ENCODE measurements at regions not wholly inside any gene's neighbourhood (a gene's known extent, or its start where the extent isn't known, plus 50 kb on each side); places are given as distances from the start of the nearest gene placed in this dataset.
"Not testable (repeated sequence)": the region's sequence is repeated elsewhere in the genome, so short reads cannot be mapped to it uniquely, and the experiment has no call there.

- TF ChIP-seq CTCF (IDR thresholded peaks at IDR 0.05; ENCODE audit: insufficient read depth, low read length, poor library complexity, severe bottlenecking): no peak
Observed at GRCh38 chr7:29657288-29657687, 93.7 kb downstream of the PRR15 start.

DNA sequence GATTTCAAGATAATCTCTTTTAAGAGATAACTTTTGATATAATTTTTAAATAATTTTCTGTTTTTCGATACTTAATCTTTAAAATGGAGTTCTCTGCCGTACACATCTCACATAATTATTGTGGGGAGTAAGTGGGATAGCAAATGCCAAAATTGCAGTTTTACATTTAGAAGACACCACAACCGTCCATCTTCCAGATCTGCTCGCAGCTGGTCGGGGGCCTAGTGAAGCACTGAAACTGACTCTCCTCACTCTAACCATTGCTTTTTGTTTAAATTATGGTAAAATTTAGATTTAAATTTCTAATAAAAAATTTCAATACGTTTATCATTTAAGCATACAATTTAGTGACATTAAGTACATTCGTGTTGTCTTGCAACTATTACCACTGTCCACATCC, 94.2 kb downstream of the PRR15 start:
- TF ChIP-seq CTCF (IDR thresholded peaks at IDR 0.05; ENCODE audit: insufficient read depth, low read length, poor library complexity, severe bottlenecking): no peak
- no peaks in the 10 kb centered on the region for H3K36me3 ChIP-seq (ENCODE audit: control insufficient read depth, insufficient read depth, low read length)
- no peaks in the 10 kb centered on the region for H3K27me3 ChIP-seq (replicated peaks; ENCODE audit: control insufficient read depth, insufficient read depth, low read length)
- no peak for DNase-seq (ENCODE audit: extremely low read depth, insufficient read length)
- no peak overlapping the region for H3K4me3 ChIP-seq (replicated peaks; ENCODE audit: low read depth, low read length)

More at GRCh38 chr7:29657288-29657687, 93.7 kb downstream of the PRR15 start:
- Histone ChIP-seq H3K4me3 (replicated peaks; ENCODE audit: low read depth, low read length) (no peak overlapping the region), H3K27me3 (replicated peaks; ENCODE audit: control insufficient read depth, insufficient read depth, low read length) (no peaks in the 10 kb centered on the region), H3K36me3 (ENCODE audit: control insufficient read depth, insufficient read depth, low read length) (no peaks in the 10 kb centered on the region)
- no peak for DNase-seq (ENCODE audit: extremely low read depth, insufficient read length)

DNA sequence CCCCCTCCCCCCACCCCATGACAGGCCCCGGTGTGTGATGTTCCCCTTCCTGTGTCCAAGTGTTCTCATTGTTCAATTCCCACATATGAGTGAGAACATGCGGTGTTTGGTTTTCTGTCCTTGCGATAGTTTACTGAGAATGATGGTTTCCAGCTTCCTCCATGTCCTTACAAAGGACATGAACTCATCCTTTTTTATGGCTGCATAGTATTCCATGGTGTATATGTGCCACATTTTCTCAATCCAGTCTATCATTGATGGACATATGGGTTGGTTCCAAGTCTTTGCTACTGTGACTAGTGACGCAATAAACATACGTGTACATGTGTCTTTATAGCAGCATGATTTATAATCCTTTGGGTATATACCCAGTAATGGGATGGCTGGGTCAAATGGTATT, 95.6 kb downstream of the PRR15 start:
- H3K4me3 ChIP-seq (replicated peaks; ENCODE audit: low read depth, low read length); H3K27me3 ChIP-seq (replicated peaks; ENCODE audit: control insufficient read depth, insufficient read depth, low read length); H3K36me3 ChIP-seq (ENCODE audit: control insufficient read depth, insufficient read depth, low read length); DNase-seq (ENCODE audit: extremely low read depth, insufficient read length): not testable (repeated sequence)

DNA sequence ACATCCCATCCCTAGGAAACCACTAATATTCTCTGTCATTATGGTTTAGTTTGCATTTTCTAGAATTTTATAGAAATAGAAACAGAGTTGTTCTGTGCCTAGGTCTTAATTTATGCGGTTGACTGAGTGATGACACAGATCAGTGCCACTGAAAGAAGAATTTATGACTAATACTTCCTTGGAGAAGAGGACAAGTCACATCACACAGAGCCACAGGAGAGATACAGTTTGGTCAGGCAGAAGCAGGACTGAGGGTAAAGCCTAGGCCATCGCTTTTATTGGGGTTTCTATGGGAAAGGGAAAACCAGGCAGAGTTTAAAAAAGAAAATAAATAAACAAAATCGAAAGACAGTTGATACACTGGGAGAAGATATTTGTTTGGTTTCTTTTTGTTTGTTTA, 99.3 kb downstream of the PRR15 start:
- not testable (repeated sequence) for H3K36me3 ChIP-seq (ENCODE audit: control insufficient read depth, insufficient read depth, low read length); DNase-seq (ENCODE audit: extremely low read depth, insufficient read length); H3K4me3 ChIP-seq (replicated peaks; ENCODE audit: low read depth, low read length); H3K27me3 ChIP-seq (replicated peaks; ENCODE audit: control insufficient read depth, insufficient read depth, low read length)

DNA sequence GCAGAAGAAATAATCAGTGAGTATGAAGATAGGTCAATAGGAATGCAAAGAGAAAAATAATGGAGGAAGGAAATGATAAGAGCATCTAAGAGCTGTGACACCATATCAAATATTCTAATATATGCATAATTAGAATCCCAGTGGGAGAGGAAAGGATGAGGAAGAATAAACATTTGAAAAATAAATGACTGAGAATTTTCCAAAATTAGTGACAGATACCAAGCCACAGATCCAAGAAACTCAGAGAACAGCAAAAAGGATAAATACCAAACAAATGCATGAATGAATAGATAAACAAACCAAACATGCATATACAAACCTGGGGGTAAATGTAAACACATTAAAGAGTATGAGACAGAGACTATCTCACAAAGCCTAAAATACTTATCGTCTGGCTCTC, 101.4 kb downstream of the PRR15 start:
- not testable (repeated sequence) for DNase-seq (ENCODE audit: extremely low read depth, insufficient read length); H3K4me3 ChIP-seq (replicated peaks; ENCODE audit: low read depth, low read length); H3K27me3 ChIP-seq (replicated peaks; ENCODE audit: control insufficient read depth, insufficient read depth, low read length); H3K36me3 ChIP-seq (ENCODE audit: control insufficient read depth, insufficient read depth, low read length)

GRCh38 chr7:29667096-29667669, 103.5 kb downstream of the PRR15 start:
- not testable (repeated sequence) for H3K4me3 ChIP-seq (replicated peaks; ENCODE audit: low read depth, low read length)

DNA sequence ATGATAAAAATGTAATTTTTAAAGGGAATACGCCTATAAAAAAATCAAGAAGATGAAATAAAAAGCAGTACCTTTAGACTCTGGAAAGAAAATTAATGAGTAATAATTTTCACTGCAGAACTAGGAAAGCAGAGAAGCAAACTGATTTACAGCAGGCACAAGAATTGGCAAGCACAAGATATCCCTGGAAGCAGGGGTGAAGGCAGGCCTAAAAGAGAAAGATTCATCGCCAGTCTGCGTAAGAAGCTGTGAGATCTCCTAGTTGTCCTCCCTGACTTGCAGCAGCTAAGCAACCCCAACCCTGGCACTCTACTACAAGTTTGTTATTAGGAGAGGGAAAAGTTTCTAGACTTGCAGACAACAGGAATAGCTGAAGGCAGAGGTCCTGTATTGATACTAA, 107.7 kb downstream of the PRR15 start:
- not testable (repeated sequence) for DNase-seq (ENCODE audit: extremely low read depth, insufficient read length); H3K36me3 ChIP-seq (ENCODE audit: control insufficient read depth, insufficient read depth, low read length)

More at GRCh38 chr7:29667096-29667669, 103.5 kb downstream of the PRR15 start:
- H3K36me3 ChIP-seq (ENCODE audit: control insufficient read depth, insufficient read depth, low read length); H3K27me3 ChIP-seq (replicated peaks; ENCODE audit: control insufficient read depth, insufficient read depth, low read length); DNase-seq (ENCODE audit: extremely low read depth, insufficient read length): not testable (repeated sequence)

DNA sequence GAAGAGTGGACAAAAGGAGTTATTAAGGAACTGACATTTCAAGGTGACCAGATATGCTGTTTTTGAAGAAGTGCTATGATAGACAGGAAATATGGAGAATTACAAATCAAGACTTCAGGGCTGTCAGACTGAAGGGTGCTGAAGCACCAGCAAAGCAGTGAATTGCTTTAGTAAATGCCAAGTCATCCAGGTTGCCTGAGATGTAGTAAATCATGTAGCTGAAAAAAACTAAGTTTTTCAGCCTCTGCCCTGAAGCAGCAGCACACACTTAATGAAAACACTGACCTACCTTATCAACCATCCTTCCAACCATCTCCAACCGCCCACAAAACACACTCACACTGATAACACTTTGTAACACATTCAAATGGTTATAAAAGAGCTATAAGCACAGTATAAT, 110.0 kb downstream of the PRR15 start:
- not testable (repeated sequence) for DNase-seq (ENCODE audit: extremely low read depth, insufficient read length); H3K27me3 ChIP-seq (replicated peaks; ENCODE audit: control insufficient read depth, insufficient read depth, low read length); H3K4me3 ChIP-seq (replicated peaks; ENCODE audit: low read depth, low read length); H3K36me3 ChIP-seq (ENCODE audit: control insufficient read depth, insufficient read depth, low read length)

More for the DNA sequence above, 107.7 kb downstream of the PRR15 start:
- H3K27me3 ChIP-seq (replicated peaks; ENCODE audit: control insufficient read depth, insufficient read depth, low read length); H3K4me3 ChIP-seq (replicated peaks; ENCODE audit: low read depth, low read length): not testable (repeated sequence)

DNA sequence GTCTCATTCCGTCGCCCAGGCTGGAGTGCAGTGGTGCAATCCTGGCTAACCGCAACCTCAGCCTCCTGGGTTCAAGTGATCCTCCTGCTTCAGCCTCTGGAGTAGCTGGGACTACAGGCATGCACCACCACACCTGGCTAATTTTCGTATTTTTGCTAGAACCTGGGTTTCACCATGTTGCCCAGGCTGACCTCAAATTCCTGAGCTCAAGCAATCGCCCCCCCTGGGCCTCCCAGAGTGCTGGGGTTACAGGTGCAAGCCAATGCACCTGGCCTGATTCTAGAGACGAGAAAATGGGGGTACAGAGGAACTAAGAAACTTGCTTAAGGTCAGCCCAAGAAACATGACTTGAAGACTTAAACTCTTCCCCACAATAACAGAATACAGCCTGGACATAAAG, 111.0 kb downstream of the PRR15 start:
- not testable (repeated sequence) for H3K36me3 ChIP-seq (ENCODE audit: control insufficient read depth, insufficient read depth, low read length); H3K4me3 ChIP-seq (replicated peaks; ENCODE audit: low read depth, low read length); H3K27me3 ChIP-seq (replicated peaks; ENCODE audit: control insufficient read depth, insufficient read depth, low read length); DNase-seq (ENCODE audit: extremely low read depth, insufficient read length)

DNA sequence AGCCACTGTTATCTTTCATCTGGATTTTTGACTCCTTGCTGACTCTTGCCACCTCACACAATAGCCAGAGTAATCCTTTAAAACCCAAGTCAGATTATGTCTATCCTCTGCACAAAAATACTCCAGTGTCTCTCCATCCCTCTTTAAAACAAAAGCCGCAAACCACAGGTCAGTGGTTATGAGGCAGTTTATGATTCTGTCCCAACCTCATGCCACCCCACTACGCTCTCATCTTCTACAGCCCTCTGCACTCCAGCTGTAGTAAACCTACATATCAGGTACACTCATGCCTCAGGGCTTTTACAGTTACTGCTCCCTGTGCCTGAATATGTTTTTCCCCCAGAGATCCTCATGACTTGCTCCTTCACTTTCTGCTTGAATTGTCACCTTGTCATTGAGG, 113.6 kb downstream of the PRR15 start:
- not testable (repeated sequence) for DNase-seq (ENCODE audit: extremely low read depth, insufficient read length); H3K27me3 ChIP-seq (replicated peaks; ENCODE audit: control insufficient read depth, insufficient read depth, low read length); H3K36me3 ChIP-seq (ENCODE audit: control insufficient read depth, insufficient read depth, low read length); H3K4me3 ChIP-seq (replicated peaks; ENCODE audit: low read depth, low read length)

GRCh38 chr7:29679963-29680362, 116.3 kb downstream of the PRR15 start:
- H3K27me3 ChIP-seq (replicated peaks; ENCODE audit: control insufficient read depth, insufficient read depth, low read length); H3K36me3 ChIP-seq (ENCODE audit: control insufficient read depth, insufficient read depth, low read length); DNase-seq (ENCODE audit: extremely low read depth, insufficient read length); H3K4me3 ChIP-seq (replicated peaks; ENCODE audit: low read depth, low read length): not testable (repeated sequence)

DNA sequence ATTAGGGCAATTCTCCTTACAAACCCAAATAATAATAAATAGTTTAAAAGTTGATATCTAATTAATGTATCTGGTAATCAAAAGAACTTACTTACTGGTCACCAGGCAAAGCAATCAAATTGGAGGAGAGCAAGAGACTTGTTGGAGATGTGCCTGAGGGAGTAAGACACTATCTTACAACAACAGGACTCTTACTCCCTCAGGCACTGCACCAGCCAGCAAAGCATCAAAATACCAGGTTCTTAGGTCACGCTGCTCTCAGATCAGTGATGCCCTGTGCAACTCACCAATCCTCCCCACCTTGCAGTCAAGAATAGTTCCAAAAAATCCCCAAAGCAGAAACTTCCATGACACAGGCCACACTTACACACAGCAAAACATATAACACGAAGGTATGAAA, 117.0 kb downstream of the PRR15 start:
- H3K27me3 ChIP-seq (replicated peaks; ENCODE audit: control insufficient read depth, insufficient read depth, low read length); H3K36me3 ChIP-seq (ENCODE audit: control insufficient read depth, insufficient read depth, low read length); DNase-seq (ENCODE audit: extremely low read depth, insufficient read length); H3K4me3 ChIP-seq (replicated peaks; ENCODE audit: low read depth, low read length): not testable (repeated sequence)
